ENCODE measurements at regions not wholly inside any gene's neighbourhood (a gene's known extent, or its start where the extent isn't known, plus 50 kb on each side); places are given as distances from the start of the nearest gene placed in this dataset.
"Not testable (repeated sequence)": the region's sequence is repeated elsewhere in the genome, so short reads cannot be mapped to it uniquely, and the experiment has no call there.

- no peak for TF ChIP-seq CTCF (IDR thresholded peaks at IDR 0.05; ENCODE audit: low read depth, low read length, missing control alignments)
- H3K4me3 ChIP-seq (ENCODE audit: low read depth, low read length): no peak overlapping the region
- no peak for DNase-seq (ENCODE audit: low read depth)
Measured at GRCh38 chr12:25357595-25357994, 106.9 kb upstream of the KRAS start.

GRCh38 chr12:25352942-25353341 lies 102.2 kb upstream of the KRAS start:
- H3K4me3 ChIP-seq (ENCODE audit: low read depth, low read length); DNase-seq (ENCODE audit: low read depth): not testable (repeated sequence)

GRCh38 chr12:25352083-25352918 lies 101.6 kb upstream of the KRAS start:
- no peak overlapping the region for H3K4me3 ChIP-seq (ENCODE audit: low read depth, low read length)
- DNase-seq (ENCODE audit: low read depth): no peak
- TF ChIP-seq CTCF (IDR thresholded peaks at IDR 0.05; ENCODE audit: low read depth, low read length, missing control alignments): no peak

GRCh38 chr12:25348593-25348895 lies 97.8 kb upstream of the KRAS start:
- DNase-seq (ENCODE audit: low read depth): no peak
- H3K4me3 ChIP-seq (ENCODE audit: low read depth, low read length): no peak overlapping the region
- TF ChIP-seq CTCF (IDR thresholded peaks at IDR 0.05; ENCODE audit: low read depth, low read length, missing control alignments): no peak

- H3K4me3 ChIP-seq (ENCODE audit: low read depth, low read length): no peak overlapping the region
- no peak for DNase-seq (ENCODE audit: low read depth)
- no peak for TF ChIP-seq CTCF (IDR thresholded peaks at IDR 0.05; ENCODE audit: low read depth, low read length, missing control alignments)
Measured at GRCh38 chr12:25347716-25348592, 97.2 kb upstream of the KRAS start.

GRCh38 chr12:25341877-25342276 lies 91.1 kb upstream of the KRAS start:
- H3K4me3 ChIP-seq (ENCODE audit: low read depth, low read length); DNase-seq (ENCODE audit: low read depth): not testable (repeated sequence)

GRCh38 chr12:25337916-25338315 lies 87.2 kb upstream of the KRAS start:
- no peak overlapping the region for H3K4me3 ChIP-seq (ENCODE audit: low read depth, low read length)

More at GRCh38 chr12:25337916-25338315, 87.2 kb upstream of the KRAS start:
- no peak for DNase-seq (ENCODE audit: low read depth)
- TF ChIP-seq CTCF (IDR thresholded peaks at IDR 0.05; ENCODE audit: low read depth, low read length, missing control alignments): no peak

Data from GM12864 (cell line).